ENCODE measurements at regions not wholly inside any gene's neighbourhood (a gene's known extent, or its start where the extent isn't known, plus 50 kb on each side); places are given as distances from the start of the nearest gene placed in this dataset.
A peak's percentile ranks its signal among the peaks of the same experiment; 100 is the strongest.
"Not testable (repeated sequence)": the region's sequence is repeated elsewhere in the genome, so short reads cannot be mapped to it uniquely, and the experiment has no call there.

DNA sequence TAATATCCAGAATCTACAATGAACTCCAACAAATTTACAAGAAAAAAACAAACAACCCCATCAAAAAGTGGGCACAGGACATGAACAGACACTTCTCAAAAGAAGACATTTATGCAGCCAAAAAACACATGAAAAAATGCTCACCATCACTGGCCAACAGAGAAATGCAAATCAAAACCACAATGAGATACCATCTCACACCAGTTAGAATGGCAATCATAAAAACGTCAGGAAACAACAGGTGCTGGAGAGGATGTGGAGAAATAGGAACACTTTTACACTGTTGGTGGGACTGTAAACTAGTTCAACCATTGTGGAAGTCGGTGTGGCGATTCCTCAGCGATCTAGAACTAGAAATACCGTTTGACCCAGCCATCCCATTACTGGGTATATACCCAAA lies 1250.1 kb downstream of the FSCB start:
- not testable (repeated sequence) for DNase-seq

DNA sequence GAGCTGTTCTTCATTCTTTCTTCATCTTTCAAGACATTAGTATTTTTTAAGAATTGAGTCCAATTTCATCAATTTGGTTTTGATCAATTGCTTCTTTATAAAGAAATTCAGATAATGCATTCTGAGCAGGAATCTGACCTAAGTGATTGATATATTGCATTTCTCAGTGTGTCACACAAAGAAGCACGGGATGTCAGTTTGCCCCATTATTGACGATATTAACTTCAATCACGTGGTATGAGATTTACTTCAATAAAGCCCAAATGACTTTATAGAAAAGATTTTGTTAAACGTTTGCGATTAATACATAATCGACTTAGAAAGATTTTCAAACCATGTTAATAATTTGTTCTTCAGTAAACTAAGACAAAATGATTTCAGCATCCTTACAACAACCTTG lies 1254.2 kb downstream of the FSCB start:
- no peak for DNase-seq

DNA sequence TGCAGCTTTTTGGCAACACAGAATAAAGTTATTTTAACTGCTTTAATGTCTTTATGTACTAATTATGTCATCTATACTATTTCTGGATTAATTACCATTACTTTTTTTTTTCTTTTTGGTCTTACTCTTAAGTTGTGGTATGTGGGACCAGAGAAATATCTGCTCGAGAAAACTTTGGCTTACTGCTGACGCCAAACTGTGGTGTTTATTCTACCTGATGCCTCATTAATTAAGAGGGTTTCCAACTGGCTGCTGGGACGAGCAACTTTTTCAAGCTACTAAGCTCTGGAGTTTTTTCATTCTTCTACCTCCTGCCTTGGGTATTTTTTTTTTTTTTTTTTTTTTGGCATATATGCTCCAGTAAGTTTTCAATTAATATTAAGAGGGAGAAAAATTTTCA lies 1257.5 kb downstream of the FSCB start:
- no peak for DNase-seq

DNA sequence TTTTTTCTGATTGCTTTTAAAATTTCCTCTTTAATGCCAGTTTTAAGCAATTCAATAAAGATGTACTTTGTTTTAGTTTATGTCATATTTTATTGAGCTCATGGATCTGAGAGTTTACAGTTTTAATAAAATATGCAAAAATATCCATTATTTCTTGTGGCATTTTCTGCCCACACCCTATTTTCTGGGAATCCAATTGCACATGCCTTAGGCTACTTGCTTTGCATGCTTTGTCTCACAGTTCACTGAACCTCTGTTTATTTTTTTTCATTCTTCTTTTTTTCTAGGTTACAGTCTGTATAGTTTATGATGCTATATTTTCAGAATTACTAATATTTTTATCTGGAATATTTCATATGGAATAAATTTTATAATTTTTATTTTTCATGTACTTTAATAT lies 1258.0 kb downstream of the FSCB start:
- no peak for DNase-seq

DNA sequence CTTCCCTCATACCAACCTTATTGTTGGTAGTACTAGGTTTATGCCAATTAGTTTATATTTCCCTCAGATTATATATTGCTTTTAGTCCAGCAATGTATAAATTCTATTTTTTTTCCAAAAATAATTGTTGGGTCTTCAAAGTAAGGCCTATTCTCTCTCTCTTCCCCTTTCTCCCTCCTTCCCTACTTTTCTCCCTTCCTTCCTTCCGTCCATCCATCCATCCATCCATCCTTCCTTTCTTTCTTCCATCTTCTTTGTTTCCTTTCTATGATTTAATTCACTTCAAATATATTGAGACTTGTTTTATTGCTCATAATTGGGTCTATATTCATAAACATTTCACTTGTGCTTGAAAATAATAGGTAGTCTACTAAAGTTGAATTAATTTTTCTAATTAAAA lies 1259.2 kb downstream of the FSCB start:
- no peak for DNase-seq

DNA sequence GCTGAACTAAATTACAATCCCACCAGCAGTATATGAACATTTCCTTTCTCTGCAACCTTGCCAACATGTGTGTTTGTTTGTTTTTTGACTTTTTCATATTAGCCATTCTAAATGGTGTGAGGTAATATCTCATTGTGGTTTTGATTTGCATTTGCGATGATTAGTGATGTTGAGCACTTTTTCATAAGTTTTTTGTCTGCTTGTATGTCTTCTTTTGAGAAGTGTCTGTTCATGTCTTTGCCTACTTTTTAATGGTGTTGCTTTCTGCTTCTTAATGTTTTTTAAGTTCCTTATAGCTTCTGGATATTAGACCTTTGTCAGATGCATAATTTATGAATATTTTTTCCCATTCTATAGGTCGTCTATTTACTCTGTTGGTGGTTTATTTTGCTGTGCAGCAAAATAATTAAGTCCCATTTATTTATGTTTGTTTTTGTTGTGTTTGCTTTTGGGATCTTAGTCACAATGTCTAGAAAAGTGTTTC lies 1262.9 kb downstream of the FSCB start:
- DNase-seq, result no peak

DNA sequence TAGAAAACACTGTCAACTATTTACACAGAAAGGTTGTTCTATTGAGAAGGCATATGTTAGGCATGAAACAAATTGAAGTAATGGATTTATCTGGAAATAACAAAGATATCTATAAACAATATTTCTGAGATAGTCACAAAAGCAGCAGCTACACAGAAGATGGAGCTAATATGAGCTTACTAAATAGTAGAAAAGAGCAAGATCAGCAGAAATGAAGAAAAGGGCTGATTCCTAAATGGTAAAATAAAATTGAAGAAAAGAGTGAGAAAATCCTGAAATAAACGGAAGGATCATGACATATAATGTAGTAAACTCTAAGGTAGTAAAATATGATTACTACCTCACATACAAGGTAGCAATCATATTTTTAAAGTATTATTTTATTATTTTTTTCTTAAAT lies 1263.9 kb downstream of the FSCB start:
- no peak for DNase-seq

DNA sequence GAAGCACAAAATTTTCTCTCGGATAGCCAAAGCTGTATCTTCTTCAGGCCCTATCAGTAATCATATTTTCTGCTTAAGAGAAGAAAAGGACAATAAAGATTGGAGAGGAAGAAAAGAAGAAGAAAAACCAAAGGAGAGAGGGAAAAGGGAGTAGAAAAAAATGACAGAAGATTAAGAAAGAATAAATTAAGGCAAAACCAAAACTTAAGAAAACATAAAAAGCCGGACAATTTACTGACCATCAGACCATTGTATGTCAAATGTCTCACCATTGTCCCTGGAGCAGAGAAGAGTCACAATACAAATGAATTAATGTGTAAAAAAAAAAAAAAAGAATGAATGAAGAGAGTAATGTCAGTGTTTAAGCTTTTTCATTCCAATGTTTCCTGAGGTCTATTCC lies 1274.8 kb downstream of the FSCB start:
- DNase-seq, result no peak

DNA sequence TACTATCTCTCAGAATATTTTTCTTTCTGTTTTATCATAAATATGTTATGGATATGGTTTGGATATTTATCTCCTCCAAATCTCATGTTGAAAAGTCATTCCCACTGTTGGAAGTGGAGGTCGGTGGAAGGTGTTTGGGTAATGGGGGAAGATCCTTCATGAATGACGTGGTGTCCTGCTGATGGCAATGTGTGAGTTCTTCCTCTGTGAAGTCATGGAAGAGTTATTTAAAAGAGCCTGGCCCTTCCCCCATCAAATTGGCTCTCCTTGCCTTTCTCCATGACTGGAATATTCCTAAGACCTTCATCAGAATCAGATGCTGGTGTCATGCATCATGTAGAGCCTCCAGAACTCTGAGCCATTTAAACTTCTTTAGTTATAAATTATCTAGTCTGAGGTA lies 1291.6 kb downstream of the FSCB start:
- no peak for DNase-seq

DNA sequence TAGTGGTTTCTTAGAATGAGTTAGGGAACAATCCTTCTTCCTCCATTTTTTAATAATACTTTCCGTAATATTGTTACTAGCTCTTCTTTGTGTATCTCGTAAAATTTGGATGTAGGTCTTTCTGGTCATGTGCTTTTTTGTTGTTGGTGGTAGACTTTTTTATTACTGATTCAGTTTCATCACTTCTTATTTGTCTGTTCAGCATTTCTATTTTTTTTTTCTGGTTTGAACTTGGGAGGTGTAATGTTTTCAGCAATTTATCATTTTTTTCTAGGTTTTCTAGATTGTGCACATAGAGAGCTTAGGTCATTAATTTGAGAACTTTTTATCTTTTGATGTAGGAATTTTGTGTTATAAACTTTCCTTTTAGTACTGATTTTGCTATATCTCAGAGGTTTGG lies 1299.9 kb downstream of the FSCB start:
- no peak for DNase-seq

DNA sequence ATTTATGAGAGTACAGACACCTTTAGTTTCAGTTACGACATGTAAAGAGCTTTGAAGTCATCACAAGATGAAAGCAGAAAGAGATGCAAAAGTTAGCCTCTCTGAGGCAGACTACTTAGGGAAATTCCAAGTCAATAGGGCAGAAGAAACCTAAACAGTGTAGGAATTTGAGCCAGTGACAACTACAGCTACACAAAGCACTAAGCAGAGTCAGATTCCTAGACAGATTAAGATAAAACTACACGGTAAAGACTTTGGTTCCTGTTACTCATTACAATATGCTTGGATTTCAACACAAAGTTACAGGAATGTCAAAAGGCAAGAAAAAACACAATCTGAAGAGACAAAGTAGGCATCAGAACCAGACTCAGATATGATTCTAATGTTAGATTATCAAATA lies 1302.3 kb downstream of the FSCB start:
- peak; percentile 0 for DNase-seq

DNA sequence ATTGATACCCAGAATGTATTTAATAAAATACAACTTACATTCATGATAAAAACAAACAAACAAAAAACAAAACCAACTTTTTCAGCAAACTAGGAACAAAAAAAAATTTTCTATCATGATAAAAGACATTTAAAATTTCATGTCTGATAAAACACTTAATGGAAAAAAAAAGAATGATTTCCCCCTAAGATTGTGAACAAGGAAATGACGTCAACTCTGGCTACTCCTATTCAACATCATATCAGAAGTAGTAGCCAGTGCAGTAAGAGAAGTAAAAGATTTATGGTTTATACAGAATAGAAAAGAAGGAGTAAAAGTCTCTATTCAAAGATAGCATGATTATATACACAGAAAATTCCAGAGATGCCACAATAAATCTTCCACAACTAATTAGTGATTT lies 1306.6 kb downstream of the FSCB start:
- DNase-seq, result no peak

DNA sequence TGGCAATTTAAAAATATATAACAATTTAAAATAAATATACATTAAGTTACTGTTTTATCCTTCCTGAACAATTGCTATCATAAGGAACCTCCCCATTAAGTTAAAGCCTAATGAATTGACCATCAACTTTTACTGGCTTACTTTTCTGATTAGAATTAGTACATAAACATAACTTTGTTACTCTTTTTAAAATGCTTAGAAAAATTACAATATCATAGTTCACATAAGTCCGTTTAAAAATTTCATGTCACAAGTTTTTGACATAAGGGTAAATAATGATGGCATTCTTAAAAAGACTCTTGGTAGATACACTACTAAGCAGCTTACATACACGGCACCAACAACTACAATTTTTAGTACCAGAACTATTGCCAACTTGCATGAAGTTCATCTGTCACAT lies 1308.6 kb downstream of the FSCB start:
- DNase-seq, result no peak

DNA sequence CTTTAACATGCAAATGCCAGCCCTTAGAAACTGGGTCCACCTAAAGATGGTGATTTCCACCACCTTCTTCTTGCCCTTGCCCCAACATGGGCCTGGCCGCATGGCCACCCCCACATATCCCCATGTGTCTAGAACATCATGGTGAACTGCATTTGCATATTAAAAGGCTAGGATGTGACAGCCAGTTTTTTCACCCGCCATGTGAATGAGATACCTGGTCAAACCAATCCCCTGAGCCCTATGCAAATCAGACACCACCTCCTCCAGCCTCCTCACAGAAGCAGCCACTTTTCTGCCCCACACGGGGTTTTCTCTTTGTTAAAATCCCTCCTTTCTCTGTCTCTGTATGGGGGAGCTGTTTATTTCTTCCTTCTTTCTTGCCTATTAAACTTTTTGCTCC lies 1322.5 kb downstream of the FSCB start:
- DNase-seq, result no peak

DNA sequence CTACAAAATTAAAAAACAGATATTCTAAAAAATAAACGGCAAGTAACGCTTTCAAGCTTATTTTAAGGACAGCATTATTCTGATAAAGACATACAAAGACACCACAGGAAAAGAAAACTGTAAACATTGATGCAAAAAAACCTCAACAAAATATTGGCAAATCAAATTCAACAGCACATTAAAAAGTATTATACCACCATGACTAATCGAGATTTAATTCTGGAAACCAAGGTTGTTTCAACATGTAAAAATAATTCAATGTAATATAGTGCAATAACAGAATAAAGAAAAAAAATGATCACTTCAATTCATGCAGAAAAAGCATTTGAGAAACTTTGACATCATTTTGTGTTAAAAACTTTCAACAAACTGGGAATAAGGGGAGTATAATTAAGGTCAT lies 1323.2 kb downstream of the FSCB start:
- no peak for DNase-seq

DNA sequence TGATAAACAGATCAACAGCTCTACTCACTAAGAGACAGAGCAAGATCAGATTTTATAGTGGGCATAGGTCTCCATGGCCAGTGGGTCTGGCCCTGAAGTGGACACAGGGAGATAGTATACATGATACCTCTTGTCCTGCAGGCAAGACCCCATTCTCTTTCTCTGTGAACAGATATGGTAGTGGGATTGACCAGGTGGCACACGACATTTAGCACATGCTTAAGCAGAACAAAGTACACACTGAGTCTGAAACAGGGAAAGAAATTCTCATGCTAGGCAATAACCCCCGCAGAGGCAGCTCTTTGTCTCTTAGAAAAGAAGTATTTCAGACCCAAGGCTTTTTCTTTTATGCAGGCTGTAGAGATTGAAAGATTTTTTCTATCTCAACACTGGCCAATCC lies 1331.2 kb downstream of the FSCB start:
- DNase-seq, result no peak

DNA sequence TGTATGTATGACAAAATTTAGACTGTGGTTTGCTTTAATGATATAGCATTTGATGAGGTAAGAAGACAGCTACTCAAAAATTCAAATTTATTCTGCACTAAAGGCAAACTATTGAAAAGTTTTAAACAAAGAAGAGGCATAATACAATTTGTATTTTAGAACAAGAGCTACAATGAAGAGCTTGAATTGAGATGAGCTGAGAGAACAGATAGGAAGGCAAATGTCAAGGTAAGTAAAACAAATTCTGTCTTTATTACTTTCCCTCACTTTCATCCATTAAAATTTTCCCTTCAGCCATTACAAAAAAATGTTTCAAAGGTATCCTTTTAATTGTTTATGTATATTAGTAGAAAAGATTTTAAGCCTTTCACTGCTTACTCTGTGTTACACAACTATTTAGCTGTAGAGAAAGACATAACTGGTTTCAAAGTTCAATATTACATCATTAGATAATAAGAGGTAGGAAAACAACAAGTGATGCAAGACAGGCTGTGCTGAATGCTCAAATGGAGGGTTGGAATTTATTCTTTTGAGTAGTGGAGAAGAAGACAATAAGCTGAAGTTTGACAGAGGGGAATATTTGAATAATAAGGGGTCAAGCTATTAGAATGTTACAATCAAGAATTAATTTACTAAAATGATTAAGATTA lies 1334.1 kb downstream of the FSCB start:
- no peak for DNase-seq

DNA sequence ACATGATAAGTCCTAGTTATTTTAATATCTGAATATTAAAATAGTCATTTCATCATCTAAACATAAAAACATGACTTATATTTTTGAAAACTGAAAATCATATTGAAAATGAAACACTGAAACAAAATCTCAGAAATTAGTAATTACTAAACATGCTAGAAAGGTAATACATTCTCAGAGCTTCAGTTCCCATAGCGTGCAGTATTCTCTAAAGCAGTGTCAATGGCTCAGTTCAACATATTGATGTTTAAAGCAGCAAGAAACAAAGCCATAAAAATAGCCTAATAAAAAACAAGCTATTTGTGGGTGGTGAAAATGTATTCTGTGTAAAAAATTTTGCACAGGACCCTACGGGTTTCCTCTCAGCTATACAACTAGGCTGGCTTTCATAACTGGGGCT lies 1337.4 kb downstream of the FSCB start:
- no peak for DNase-seq

DNA sequence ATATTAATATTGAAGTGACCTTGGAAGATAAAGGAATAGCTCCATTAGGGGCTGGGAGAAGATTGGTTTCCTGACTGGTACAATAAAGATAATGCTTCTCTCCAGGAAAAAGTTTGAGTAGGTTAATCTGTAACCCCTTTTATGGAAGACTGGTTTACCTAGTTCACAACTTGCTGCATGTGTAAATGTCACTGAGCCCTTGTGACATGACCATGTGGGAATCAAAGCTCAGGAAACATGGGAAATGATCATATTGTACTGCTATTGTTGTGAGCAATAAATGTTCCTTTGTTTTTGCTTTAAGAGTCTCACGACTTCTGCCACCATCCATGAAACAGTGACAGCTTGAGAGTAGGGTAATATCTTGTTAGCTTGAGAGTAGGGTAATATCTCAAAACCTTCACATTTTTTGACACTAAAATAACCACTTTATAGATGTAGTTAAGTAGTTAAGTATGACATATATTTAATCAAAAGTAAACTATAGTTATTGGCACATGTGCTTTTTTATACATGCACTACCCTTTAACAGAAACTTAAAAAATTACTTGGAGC lies 1338.6 kb downstream of the FSCB start:
- DNase-seq, result no peak

DNA sequence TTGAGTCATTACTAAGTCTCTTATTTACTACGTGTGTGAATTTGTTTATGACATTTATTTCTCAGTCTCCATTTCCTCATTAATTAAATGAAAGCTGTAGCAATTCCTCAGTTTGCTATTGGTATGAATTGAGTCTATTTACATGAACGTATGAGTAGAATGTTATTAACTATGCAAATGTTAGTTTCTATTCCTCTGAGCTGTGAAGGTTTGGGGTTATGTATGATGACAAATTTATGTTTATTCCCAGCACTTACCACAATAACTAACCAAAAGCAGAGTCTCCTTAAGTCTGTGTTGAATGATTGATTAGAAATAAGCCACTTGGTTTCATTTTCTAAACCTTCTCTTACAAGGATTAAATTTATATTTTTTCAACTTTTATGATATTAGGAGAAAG lies 1340.9 kb downstream of the FSCB start:
- no peak for DNase-seq

DNA sequence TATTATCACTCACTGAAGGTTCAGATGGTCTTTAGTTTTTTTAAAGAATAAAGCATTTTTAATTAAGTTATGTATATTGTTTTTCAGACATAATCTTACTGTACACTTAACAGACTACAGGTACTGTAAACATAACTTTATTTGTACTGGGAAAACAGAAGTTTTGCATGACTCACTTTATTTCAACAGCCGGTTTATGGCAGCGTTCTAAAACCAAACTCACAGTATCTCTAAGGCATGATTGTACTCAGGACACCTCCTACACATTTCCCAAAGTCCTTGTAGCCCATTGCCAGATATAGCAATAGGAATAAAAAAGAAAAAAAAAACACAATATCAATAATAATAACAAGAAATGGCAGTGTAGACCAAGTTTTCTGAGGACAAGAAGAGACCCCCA lies 1341.4 kb downstream of the FSCB start:
- DNase-seq, result no peak

DNA sequence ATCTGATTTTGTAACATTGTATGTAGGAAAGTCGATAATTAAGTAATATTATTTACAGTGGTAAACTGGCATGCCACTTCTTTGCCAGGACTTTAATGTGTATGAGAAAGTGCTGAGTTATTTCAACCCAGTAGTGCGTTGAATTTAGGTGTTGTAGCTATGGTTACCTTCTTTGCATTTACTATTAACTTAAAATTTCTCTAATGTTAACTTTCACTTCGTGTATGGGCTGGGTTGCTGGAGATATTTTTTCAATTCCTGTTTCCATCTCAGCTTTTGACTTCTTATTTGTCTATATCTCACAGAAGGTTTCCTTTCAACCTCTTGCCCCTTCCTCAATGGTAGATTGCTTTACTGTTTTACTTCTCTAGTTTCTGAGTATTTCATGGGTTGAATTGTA lies 1345.6 kb downstream of the FSCB start:
- DNase-seq, result no peak

DNA sequence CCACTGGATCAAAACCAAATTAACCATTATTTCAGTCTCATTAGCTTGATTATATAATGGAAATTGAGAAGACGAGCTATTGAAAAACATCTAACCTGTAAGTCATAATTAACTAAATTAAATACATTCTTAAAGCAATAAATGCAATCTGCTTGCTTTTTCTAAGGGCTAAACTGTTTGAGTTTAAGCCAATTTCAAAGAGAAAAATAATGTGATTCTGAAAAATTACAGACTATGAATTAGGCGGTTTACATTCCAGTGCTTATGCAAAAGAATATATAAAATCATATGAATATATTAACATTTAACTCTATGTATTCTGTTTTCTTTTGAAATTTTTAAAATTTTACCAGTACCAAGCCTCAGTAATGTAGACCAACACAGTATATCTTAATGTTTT lies 1349.4 kb downstream of the FSCB start:
- DNase-seq, result no peak

DNA sequence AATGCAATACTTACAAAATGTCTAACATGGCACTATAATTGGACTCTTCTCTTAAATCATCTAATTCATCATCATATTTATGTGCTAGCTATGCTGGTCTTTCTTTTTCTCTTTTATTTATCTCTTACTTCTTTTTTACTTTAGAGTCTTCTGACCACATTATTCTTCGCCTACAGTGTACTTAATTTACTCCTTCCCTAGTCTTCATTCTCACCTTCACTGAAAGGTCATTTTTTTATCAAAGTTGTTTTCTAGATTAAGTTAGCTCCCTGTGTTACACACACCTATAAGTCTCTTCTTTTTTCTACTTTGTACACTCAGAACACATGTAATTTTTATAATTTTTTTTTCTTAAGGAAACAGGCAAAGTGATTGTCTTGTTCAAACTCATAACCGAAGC lies 1351.2 kb downstream of the FSCB start:
- DNase-seq, result no peak

DNA sequence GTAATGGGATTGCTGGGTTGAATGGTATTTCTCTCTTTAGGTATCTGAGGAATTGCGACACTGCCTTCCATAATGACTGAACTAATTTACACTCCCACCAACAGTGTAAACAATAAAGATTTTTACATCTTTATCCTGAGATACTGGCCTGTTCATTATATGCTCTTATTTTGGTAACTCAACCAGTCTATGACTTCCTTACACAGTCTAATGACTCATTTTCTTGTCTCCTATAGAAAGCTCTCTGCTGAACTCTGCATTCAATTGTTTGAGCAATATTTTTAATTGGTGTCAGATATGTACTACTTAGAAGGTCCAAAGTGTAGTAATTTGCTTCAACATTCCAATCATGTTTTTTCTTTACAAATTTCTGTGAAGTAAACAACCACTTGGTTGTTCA lies 1351.8 kb downstream of the FSCB start:
- DNase-seq, result no peak
